Activated T-helper 1 cell treated with anti-CD3 and anti-CD28 coated beads, Interleukin-12 subunit alpha, Interleukin-12 subunit beta, Interleukin-2, Interleukin-4 antibody, amounts not matched to agents 30 ng/mL and 10 ng/mL and 1 ng/mL, durations not matched to agents 14 hours and 24 hours and 36 hours (primary cell): ENCODE measurements at regions not wholly inside any gene's neighbourhood (a gene's known extent, or its start where the extent isn't known, plus 50 kb on each side); places are given as distances from the start of the nearest gene placed in this dataset.

Experiments used
- DNase-seq: peaks from one replicate; pipeline ENCODE4 v3.0.0; 2021; ENCODE audit warnings: low spot score
- H3K27ac Mint-ChIP-seq: one replicate; pipeline ENCODE4 v1.8.0; 2021; ENCODE audit warnings: mild to moderate bottlenecking, mixed read lengths
- H3K27me3 Mint-ChIP-seq: one replicate; pipeline ENCODE4 v1.8.0; 2022; ENCODE audit warnings: mild to moderate bottlenecking, moderate library complexity, mixed read lengths; ENCODE audit not compliant: insufficient read depth
- H3K36me3 Mint-ChIP-seq: one replicate; pipeline ENCODE4 v1.8.0; 2021; ENCODE audit warnings: low read depth, mixed read lengths
- H3K4me1 Mint-ChIP-seq: one replicate; pipeline ENCODE4 v1.8.0; 2021; ENCODE audit warnings: low read depth, mixed read lengths
- H3K4me3 Mint-ChIP-seq: one replicate; pipeline ENCODE4 v1.8.0; 2021; ENCODE audit warnings: mild to moderate bottlenecking, moderate library complexity, mixed read lengths
- H3K9me3 Mint-ChIP-seq: one replicate; pipeline ENCODE4 v1.8.0; 2021; ENCODE audit warnings: mixed read lengths
- intact Hi-C: fragments of 100-400 bp; cut with micrococcal nuclease; formaldehyde crosslinking; loops from one replicate; pipeline ENCODE4 v1.15.1; 2024

DNA sequence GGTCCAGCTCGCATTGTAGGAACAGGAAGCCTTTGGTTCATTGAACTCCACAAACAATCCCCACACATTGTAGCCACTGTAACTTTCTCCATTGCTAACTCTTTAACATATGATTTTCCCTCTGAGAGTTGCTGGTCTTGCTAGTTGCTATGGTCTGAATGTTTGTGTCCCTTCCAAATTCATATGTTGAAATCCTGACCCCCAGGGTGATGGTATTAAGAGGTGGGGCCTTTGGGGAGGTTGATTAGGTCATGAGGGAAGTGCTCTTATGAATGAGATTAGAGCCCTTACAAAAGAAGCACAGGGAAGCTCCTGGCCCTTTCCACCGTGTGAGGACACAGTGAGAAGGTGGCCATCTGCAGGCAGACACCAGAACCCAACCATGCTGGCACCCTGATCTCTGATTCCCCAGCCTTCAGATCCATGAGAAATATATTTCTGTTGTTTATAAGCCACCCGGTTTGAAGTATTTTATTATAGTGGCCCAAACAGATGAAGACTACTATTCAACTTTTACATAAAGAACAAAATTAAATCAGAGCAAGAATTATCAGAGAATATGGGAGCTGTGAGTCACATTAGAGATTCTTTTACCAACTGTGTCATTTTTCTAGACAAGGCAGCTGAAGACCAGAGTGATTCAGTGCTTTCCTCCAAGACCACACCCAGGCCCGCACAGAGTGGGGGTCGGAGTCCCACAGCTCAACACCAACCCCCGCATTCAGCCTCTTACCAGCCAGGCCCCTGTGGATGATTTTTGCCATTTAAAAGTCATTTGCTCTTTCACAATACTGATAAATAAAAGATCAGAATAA is 143.0 kb downstream of the SAMD5 start:
- intact Hi-C loops, result no loop called here
- no peaks in the 10 kb centered on the region for H3K9me3 Mint-ChIP-seq
- peaks cover 3% of the 10 kb centered on the region for H3K27me3 Mint-ChIP-seq
- no peaks in the 10 kb centered on the region for H3K36me3 Mint-ChIP-seq
- no peak overlapping the region for H3K27ac Mint-ChIP-seq
- H3K4me3 Mint-ChIP-seq, result no peak overlapping the region
- H3K4me1 Mint-ChIP-seq, result no peaks in the 10 kb centered on the region
- no peak for DNase-seq

GRCh38 chr6:147653631-147654030 is 145.1 kb downstream of the SAMD5 start:
- no peak overlapping the region for H3K4me3 Mint-ChIP-seq
- intact Hi-C loops, result no loop called here
- no peaks in the 10 kb centered on the region for H3K36me3 Mint-ChIP-seq
- no peaks in the 10 kb centered on the region for H3K9me3 Mint-ChIP-seq
- H3K4me1 Mint-ChIP-seq, result no peaks in the 10 kb centered on the region
- peaks cover 3% of the 10 kb centered on the region for H3K27me3 Mint-ChIP-seq
- DNase-seq, result no peak
- H3K27ac Mint-ChIP-seq, result no peak overlapping the region

GRCh38 chr6:147654103-147654845 is 145.8 kb downstream of the SAMD5 start:
- H3K27ac Mint-ChIP-seq, result no peak overlapping the region
- intact Hi-C loops, result no loop called here
- H3K36me3 Mint-ChIP-seq, result no peaks in the 10 kb centered on the region
- H3K9me3 Mint-ChIP-seq, result no peaks in the 10 kb centered on the region
- no peak overlapping the region for H3K4me3 Mint-ChIP-seq
- H3K27me3 Mint-ChIP-seq, result peaks cover 3% of the 10 kb centered on the region
- no peak for DNase-seq
- H3K4me1 Mint-ChIP-seq, result no peaks in the 10 kb centered on the region

DNA sequence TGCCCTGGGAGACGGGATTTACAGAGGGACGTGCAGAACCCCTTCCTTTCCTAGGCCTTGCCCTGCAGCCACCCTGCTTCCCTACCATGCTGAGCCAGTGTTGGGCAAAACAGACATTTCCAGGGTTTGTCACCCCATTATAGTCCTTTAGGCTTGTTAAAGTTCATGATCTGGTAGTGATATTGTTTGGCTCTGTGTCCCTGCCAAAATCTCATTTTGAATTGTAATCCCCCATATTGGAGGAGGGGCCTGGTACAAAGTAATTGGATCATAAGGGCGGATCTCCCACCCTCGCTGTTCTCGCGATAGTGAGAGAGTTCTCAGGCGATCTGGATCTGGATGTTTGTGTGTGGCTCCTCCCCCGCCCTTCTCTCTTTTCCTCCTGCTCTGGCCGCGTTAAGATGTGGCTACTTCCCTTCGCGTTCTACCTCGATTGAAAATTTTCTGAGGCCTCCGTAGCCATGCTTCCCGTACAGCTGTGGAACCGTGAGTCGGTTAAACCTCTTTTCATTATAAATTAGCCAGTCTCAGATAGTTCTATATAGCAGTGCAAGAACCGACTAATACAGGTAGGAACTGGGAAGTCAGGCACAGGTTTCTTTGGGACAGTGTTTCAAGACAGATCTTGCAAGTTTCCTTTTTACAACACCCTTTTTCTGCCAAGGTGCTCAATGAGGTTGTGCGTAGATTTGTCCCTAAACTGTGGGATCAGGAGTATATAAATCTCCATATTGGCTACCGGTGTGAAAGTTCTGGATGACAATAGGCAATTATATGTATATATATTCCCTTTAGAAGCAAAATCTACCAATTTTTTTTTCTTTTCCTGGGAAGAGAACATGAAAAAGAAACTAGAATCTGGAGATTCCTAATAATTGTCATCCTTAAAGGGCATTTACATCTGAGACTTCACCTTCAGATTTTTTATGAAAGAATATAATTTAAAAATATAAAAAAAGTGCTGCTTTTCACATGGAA is 152.1 kb downstream of the SAMD5 start:
- no peaks in the 10 kb centered on the region for H3K27me3 Mint-ChIP-seq
- H3K4me1 Mint-ChIP-seq, result no peaks in the 10 kb centered on the region
- DNase-seq, result no peak
- no peak overlapping the region for H3K4me3 Mint-ChIP-seq
- no peaks in the 10 kb centered on the region for H3K36me3 Mint-ChIP-seq
- intact Hi-C loops, result no loop called here
- no peak overlapping the region for H3K27ac Mint-ChIP-seq
- no peaks in the 10 kb centered on the region for H3K9me3 Mint-ChIP-seq

DNA sequence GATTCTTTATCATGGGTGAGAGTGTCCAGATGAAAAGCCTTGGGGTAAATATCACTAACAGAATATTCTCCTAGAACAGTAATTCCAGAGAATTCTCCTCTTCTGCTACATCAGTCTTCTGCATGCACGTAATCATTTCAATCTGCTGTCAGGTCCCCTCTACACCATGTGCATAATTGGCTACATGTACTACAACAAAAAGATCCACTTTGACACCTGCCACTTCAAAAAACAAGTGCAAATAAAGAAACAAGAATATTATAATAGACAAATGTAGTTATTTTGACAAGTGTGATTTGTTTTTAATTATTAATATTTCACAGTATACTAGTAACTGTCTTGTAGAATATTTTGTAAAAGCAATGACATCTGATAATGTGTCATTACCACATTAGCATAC is 154.2 kb downstream of the SAMD5 start:
- DNase-seq, result no peak
- Mint-ChIP-seq H3K4me1 (no peaks in the 10 kb centered on the region), H3K27ac (no peak overlapping the region), H3K36me3 (no peaks in the 10 kb centered on the region), H3K4me3 (no peak overlapping the region), H3K27me3 (no peaks in the 10 kb centered on the region), H3K9me3 (no peaks in the 10 kb centered on the region)
- intact Hi-C loops, result no loop called here

DNA sequence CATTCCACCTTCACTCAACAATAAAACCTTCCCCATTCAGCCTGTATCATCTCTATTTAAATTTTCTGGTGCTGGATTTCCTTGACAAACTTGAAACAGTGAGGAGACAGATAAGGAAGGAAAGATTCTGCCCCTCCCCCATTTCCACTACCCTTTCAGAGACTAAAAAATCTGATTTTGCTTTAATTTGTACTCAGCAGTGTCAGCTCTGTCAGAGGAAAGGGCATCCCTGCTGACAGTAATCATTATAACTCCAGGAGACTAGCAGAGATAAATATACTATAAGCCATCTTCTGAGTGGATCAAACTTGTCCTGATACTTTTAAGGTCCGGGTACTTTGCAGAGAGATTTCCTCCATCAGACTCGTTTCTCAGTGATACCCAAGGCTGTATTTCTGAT is 155.6 kb downstream of the SAMD5 start:
- no peaks in the 10 kb centered on the region for H3K4me1 Mint-ChIP-seq
- intact Hi-C loops, result no loop called here

GRCh38 chr6:147666255-147666654 is 157.8 kb downstream of the SAMD5 start:
- Mint-ChIP-seq H3K9me3 (no peaks in the 10 kb centered on the region), H3K36me3 (no peaks in the 10 kb centered on the region), H3K4me3 (no peak overlapping the region), H3K27ac (no peak overlapping the region), H3K27me3 (no peaks in the 10 kb centered on the region), H3K4me1 (no peaks in the 10 kb centered on the region)
- DNase-seq, result no peak
- intact Hi-C loops, result no loop called here

More for the DNA sequence above, 155.6 kb downstream of the SAMD5 start:
- Mint-ChIP-seq H3K27me3 (no peaks in the 10 kb centered on the region), H3K36me3 (no peaks in the 10 kb centered on the region), H3K27ac (no peak overlapping the region), H3K9me3 (no peaks in the 10 kb centered on the region), H3K4me3 (no peak overlapping the region)
- no peak for DNase-seq

DNA sequence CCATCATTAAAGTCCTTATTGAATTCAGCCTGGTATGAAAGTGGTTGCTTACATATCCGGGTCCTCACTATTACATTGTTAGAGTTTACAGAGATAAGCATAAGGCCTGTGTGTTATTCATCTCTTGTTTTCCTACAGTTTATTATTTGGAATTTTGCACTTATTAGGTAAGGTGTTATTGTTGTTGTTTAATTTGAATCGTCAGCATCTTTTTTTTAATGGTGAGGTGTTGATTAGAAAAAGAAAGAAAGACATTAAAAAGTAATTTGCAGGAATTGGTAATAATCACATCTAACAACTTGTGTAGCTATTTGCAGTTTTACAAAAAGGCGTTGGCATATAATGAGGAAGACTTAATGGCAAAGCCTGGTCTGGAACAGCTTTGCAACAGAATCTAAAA is 158.6 kb downstream of the SAMD5 start:
- H3K27me3 Mint-ChIP-seq, result no peaks in the 10 kb centered on the region
- no peak for DNase-seq
- H3K36me3 Mint-ChIP-seq, result no peaks in the 10 kb centered on the region
- intact Hi-C loops, result no loop called here
- no peaks in the 10 kb centered on the region for H3K4me1 Mint-ChIP-seq
- H3K27ac Mint-ChIP-seq, result no peak overlapping the region
- no peaks in the 10 kb centered on the region for H3K9me3 Mint-ChIP-seq
- H3K4me3 Mint-ChIP-seq, result no peak overlapping the region

DNA sequence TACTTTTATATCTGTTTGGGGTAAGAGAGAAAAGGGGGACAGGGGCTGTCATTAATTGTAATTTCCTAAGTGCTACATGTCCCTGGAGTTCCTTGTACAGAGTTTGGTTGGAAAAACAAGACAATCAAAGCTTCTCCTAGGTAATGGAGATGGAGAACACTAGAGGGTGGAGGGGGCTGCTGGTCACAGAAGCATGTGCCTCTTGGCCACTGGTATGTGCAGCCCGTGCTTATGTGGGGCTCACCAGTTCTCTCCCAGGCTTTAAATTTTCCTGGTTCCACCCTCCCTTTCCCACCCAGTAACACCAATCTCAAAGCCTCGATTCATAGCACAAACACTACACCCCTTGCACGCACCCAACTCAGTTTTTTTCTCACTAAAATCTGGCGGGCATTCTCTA is 165.6 kb downstream of the SAMD5 start:
- no peaks in the 10 kb centered on the region for H3K9me3 Mint-ChIP-seq
- no peak overlapping the region for H3K27ac Mint-ChIP-seq
- no peak for DNase-seq
- no peaks in the 10 kb centered on the region for H3K4me1 Mint-ChIP-seq
- no peaks in the 10 kb centered on the region for H3K27me3 Mint-ChIP-seq
- intact Hi-C loops, result no loop called here
- no peak overlapping the region for H3K4me3 Mint-ChIP-seq
- no peaks in the 10 kb centered on the region for H3K36me3 Mint-ChIP-seq

DNA sequence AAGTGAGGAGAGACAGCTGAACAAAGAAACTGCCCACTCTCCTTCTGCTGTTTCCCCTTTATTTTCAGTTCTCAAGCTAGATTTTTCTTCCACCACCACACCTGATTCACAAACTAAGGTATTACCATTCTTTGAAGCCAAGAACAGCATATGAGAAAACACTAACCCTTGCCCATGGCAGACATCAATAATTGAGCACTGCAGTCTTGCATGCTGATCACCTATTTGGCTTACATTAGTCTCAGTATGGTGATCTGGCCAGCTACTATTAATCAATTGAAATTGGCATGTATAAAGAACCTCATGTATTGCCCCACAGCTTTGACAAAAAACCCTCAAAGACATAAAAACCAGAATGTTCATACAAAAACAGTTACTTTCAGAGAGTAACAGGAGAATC is 166.3 kb downstream of the SAMD5 start:
- no peak overlapping the region for H3K4me3 Mint-ChIP-seq
- intact Hi-C loops, result no loop called here
- no peaks in the 10 kb centered on the region for H3K36me3 Mint-ChIP-seq
- no peaks in the 10 kb centered on the region for H3K4me1 Mint-ChIP-seq
- no peak for DNase-seq
- no peaks in the 10 kb centered on the region for H3K9me3 Mint-ChIP-seq
- H3K27me3 Mint-ChIP-seq, result no peaks in the 10 kb centered on the region
- H3K27ac Mint-ChIP-seq, result no peak overlapping the region

GRCh38 chr6:147675281-147675680 is 166.8 kb downstream of the SAMD5 start:
- intact Hi-C loops, result no loop called here
- no peaks in the 10 kb centered on the region for H3K36me3 Mint-ChIP-seq
- no peak overlapping the region for H3K4me3 Mint-ChIP-seq
- no peak for DNase-seq
- no peak overlapping the region for H3K27ac Mint-ChIP-seq
- no peaks in the 10 kb centered on the region for H3K9me3 Mint-ChIP-seq
- no peaks in the 10 kb centered on the region for H3K4me1 Mint-ChIP-seq
- H3K27me3 Mint-ChIP-seq, result no peaks in the 10 kb centered on the region

- intact Hi-C loops, result no loop called here
- H3K27ac Mint-ChIP-seq, result no peak overlapping the region
- DNase-seq, result no peak
- H3K4me3 Mint-ChIP-seq, result no peak overlapping the region
- H3K36me3 Mint-ChIP-seq, result no peaks in the 10 kb centered on the region
- no peaks in the 10 kb centered on the region for H3K27me3 Mint-ChIP-seq
- no peaks in the 10 kb centered on the region for H3K9me3 Mint-ChIP-seq
- no peaks in the 10 kb centered on the region for H3K4me1 Mint-ChIP-seq
These were observed 168.2 kb downstream of the SAMD5 start for GRCh38 chr6:147676495-147677199.
